ENCODE measurements at regions not wholly inside any gene's neighbourhood (a gene's known extent, or its start where the extent isn't known, plus 50 kb on each side); places are given as distances from the start of the nearest gene placed in this dataset.

DNA sequence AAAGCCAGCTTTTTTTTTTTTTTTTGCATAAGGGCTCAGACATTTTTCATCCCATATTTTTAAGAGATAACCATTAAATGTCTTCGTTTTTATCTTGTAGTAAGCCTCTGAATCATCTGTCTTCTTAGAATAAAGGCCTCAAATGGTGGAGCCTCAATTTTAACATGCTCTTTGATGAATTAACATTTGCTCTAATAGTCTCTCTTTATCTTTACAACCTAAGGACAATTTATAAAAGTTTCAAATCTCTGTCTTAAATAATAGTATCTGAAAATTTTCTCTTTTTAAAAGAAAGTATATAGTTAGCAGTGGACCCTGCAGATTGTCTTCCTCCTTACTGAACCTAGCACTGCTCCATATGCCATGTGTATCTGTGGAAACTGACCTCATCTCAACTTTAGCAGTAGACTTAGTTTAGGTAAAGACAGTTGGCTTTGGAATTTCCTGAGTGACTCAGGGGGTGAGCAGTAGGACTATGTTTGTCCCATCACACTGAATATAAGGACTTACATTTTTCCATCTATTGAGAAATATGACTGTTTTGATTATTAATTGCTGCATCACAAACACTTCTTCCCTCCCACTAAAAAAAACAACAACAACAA is 1658.0 kb downstream of the STIM2 start:
- no peak for DNase-seq (ENCODE audit: insufficient read length, low spot score, missing footprints)
- H3K4me1 ChIP-seq (ENCODE audit: insufficient read depth, low read length): no peaks in the 10 kb centered on the region
- H3K27me3 ChIP-seq (ENCODE audit: insufficient read depth, low read length): no peaks in the 10 kb centered on the region
- no peaks in the 10 kb centered on the region for H4K20me1 ChIP-seq (ENCODE audit: insufficient read depth, low read length)
- no peaks in the 10 kb centered on the region for H3K36me3 ChIP-seq (ENCODE audit: insufficient read depth, low read length)
- no peaks in the 10 kb centered on the region for H3K9me3 ChIP-seq (ENCODE audit: low read depth, low read length)
- no peak overlapping the region for H3K4me3 ChIP-seq (ENCODE audit: insufficient read depth, low read length)
- no peak overlapping the region for H3K4me2 ChIP-seq (ENCODE audit: insufficient read depth, low read length)
- H3K79me2 ChIP-seq (ENCODE audit: insufficient read depth, low read length): no peaks in the 10 kb centered on the region
- no peak overlapping the region for H3K27ac ChIP-seq (ENCODE audit: low read depth, low read length)
- TF ChIP-seq CTCF (IDR thresholded peaks at IDR 0.05; ENCODE audit: extremely low read depth, low read depth, low read length): no peak
- H2AFZ ChIP-seq (ENCODE audit: low read length): no peak overlapping the region

GRCh38 chr4:28523681-28524190 is 1663.1 kb downstream of the STIM2 start:
- no peaks in the 10 kb centered on the region for H3K79me2 ChIP-seq (ENCODE audit: insufficient read depth, low read length)
- no peaks in the 10 kb centered on the region for H4K20me1 ChIP-seq (ENCODE audit: insufficient read depth, low read length)
- H3K4me3 ChIP-seq (ENCODE audit: insufficient read depth, low read length): no peak overlapping the region
- no peak overlapping the region for H2AFZ ChIP-seq (ENCODE audit: low read length)
- no peak overlapping the region for H3K4me2 ChIP-seq (ENCODE audit: insufficient read depth, low read length)
- H3K4me1 ChIP-seq (ENCODE audit: insufficient read depth, low read length): no peaks in the 10 kb centered on the region
- no peaks in the 10 kb centered on the region for H3K27me3 ChIP-seq (ENCODE audit: insufficient read depth, low read length)
- no peak overlapping the region for H3K27ac ChIP-seq (ENCODE audit: low read depth, low read length)
- DNase-seq (ENCODE audit: insufficient read length, low spot score, missing footprints): no peak
- no peaks in the 10 kb centered on the region for H3K9me3 ChIP-seq (ENCODE audit: low read depth, low read length)
- no peaks in the 10 kb centered on the region for H3K36me3 ChIP-seq (ENCODE audit: insufficient read depth, low read length)
- TF ChIP-seq CTCF (IDR thresholded peaks at IDR 0.05; ENCODE audit: extremely low read depth, low read depth, low read length): no peak

DNA sequence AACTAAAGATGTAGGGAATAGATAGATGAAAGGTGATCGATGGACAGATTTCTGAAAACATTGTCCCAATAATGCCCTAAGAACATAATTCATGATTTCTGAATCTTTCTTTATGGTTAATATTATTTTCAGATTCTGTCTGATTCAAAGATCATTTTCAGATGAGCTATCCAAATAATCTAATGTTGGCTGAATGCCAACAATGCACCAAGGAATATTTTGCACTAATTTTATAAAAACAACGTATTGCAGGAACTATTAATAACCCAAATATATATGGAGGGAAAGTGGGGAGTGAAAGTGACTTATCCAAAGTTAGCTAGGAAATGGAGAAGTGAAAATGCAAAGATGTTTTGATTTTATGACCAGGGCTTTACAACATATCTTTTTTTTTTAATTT is 1675.5 kb downstream of the STIM2 start:
- no peak for TF ChIP-seq CTCF (IDR thresholded peaks at IDR 0.05; ENCODE audit: extremely low read depth, low read depth, low read length)
- no peak for DNase-seq (ENCODE audit: insufficient read length, low spot score, missing footprints)

GRCh38 chr4:28545986-28546385 is 1685.3 kb downstream of the STIM2 start:
- TF ChIP-seq CTCF (IDR thresholded peaks at IDR 0.05; ENCODE audit: extremely low read depth, low read depth, low read length): no peak
- H3K9me3 ChIP-seq (ENCODE audit: low read depth, low read length): peaks cover 2% of the 10 kb centered on the region
- H4K20me1 ChIP-seq (ENCODE audit: insufficient read depth, low read length): no peaks in the 10 kb centered on the region
- H3K4me1 ChIP-seq (ENCODE audit: insufficient read depth, low read length): no peaks in the 10 kb centered on the region
- H3K27ac ChIP-seq (ENCODE audit: low read depth, low read length): no peak overlapping the region
- no peak overlapping the region for H3K4me2 ChIP-seq (ENCODE audit: insufficient read depth, low read length)
- no peaks in the 10 kb centered on the region for H3K27me3 ChIP-seq (ENCODE audit: insufficient read depth, low read length)
- no peak overlapping the region for H2AFZ ChIP-seq (ENCODE audit: low read length)
- no peak overlapping the region for H3K4me3 ChIP-seq (ENCODE audit: insufficient read depth, low read length)
- no peaks in the 10 kb centered on the region for H3K36me3 ChIP-seq (ENCODE audit: insufficient read depth, low read length)
- no peaks in the 10 kb centered on the region for H3K79me2 ChIP-seq (ENCODE audit: insufficient read depth, low read length)
- DNase-seq (ENCODE audit: insufficient read length, low spot score, missing footprints): no peak

More for the DNA sequence above, 1675.5 kb downstream of the STIM2 start:
- H3K4me3 ChIP-seq (ENCODE audit: insufficient read depth, low read length): no peak overlapping the region
- H3K79me2 ChIP-seq (ENCODE audit: insufficient read depth, low read length): no peaks in the 10 kb centered on the region
- H3K9me3 ChIP-seq (ENCODE audit: low read depth, low read length): no peaks in the 10 kb centered on the region
- no peaks in the 10 kb centered on the region for H3K36me3 ChIP-seq (ENCODE audit: insufficient read depth, low read length)
- H3K27ac ChIP-seq (ENCODE audit: low read depth, low read length): no peak overlapping the region
- no peaks in the 10 kb centered on the region for H3K27me3 ChIP-seq (ENCODE audit: insufficient read depth, low read length)
- H4K20me1 ChIP-seq (ENCODE audit: insufficient read depth, low read length): no peaks in the 10 kb centered on the region
- H2AFZ ChIP-seq (ENCODE audit: low read length): no peak overlapping the region
- H3K4me2 ChIP-seq (ENCODE audit: insufficient read depth, low read length): no peak overlapping the region
- no peaks in the 10 kb centered on the region for H3K4me1 ChIP-seq (ENCODE audit: insufficient read depth, low read length)
